KMS-11 (cell line): ENCODE measurements at regions not wholly inside any gene's neighbourhood (a gene's known extent, or its start where the extent isn't known, plus 50 kb on each side); places are given as distances from the start of the nearest gene placed in this dataset.

Experiments
- H2AFZ ChIP-seq: fragments of 200-600 bp; sonication (generic); 2 replicates; pipeline ENCODE4 v1.6.1; 2016; ENCODE audit warnings: antibody characterized with exemption, mixed run types, low read depth
- H3K27ac ChIP-seq: fragments of 200-600 bp; sonication (generic); 2 replicates; pipeline ENCODE4 v1.6.1; 2016; ENCODE audit warnings: mild to moderate bottlenecking, mixed run types
- H3K27me3 ChIP-seq: fragments of 200-600 bp; sonication (generic); 2 replicates; pipeline ENCODE4 v1.6.1; 2017; ENCODE audit warnings: mild to moderate bottlenecking, low read depth, mixed run types, moderate library complexity; ENCODE audit not compliant: insufficient read depth
- H3K36me3 ChIP-seq: fragments of 200-600 bp; sonication (generic); 2 replicates; pipeline ENCODE4 v1.6.1; 2017; ENCODE audit warnings: mild to moderate bottlenecking, mixed run types; ENCODE audit not compliant: insufficient read depth
- H3K4me1 ChIP-seq: fragments of 200-600 bp; sonication (generic); 2 replicates; pipeline ENCODE4 v1.6.1; 2016; ENCODE audit warnings: mild to moderate bottlenecking, low read depth, mixed run types; ENCODE audit not compliant: poor library complexity, severe bottlenecking
- H3K4me2 ChIP-seq: fragments of 200-600 bp; sonication (generic); 2 replicates; pipeline ENCODE4 v1.7.0; 2016; ENCODE audit warnings: mild to moderate bottlenecking, mixed run types
- H3K4me3 ChIP-seq: fragments of 200-600 bp; sonication (generic); IDR thresholded peaks from 2 replicates; pipeline ENCODE4 v1.6.1; 2017; ENCODE audit warnings: low read depth, low read length, mixed read lengths; ENCODE audit not compliant: insufficient read depth
- H3K79me2 ChIP-seq: fragments of 200-600 bp; sonication (generic); 2 replicates; pipeline ENCODE4 v1.6.1; 2016; ENCODE audit warnings: low read depth, mixed run types; ENCODE audit not compliant: insufficient read depth
- H3K9ac ChIP-seq: fragments of 200-600 bp; sonication (generic); 2 replicates; pipeline ENCODE4 v1.6.1; 2016; ENCODE audit warnings: mild to moderate bottlenecking, mixed run types
- H4K20me1 ChIP-seq: fragments of 200-600 bp; sonication (generic); 2 replicates; pipeline ENCODE4 v1.6.1; 2016; ENCODE audit warnings: mild to moderate bottlenecking, mixed run types; ENCODE audit not compliant: insufficient read depth
- TF ChIP-seq, protein P1 (sequence below): fragments of 200-600 bp; sonication (generic); conservative IDR thresholded peaks from 2 replicates; pipeline ENCODE4 v1.6.1; 2017; ENCODE audit warnings: low read depth, mild to moderate bottlenecking, antibody characterized with exemption, low read length, moderate library complexity, mixed read lengths

DNA sequence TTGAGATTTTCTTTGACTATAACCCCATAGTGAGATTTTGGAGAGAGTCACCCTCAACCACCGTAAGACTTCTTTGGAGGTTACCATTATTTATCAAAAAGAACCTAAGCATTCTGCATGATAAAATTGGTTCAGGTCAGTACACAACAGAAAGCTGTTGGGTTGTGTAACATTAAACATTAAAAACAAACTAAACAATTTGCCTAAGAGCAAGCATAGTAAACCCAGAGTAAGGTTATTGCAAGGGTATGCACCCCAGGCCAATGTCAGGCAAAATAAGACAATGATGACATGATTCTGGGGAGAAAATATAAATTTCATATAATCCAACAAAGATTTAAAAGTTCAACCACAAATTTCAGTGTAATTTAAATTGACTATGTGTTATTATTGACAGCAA is 472.4 kb downstream of the SH2D1A start:
- Histone ChIP-seq H3K4me3 (no peak overlapping the region), H3K4me1 (no peaks in the 10 kb centered on the region), H3K27me3 (no peaks in the 10 kb centered on the region), H3K9ac (no peak overlapping the region), H4K20me1 (no peaks in the 10 kb centered on the region), H3K27ac (no peak overlapping the region), H3K4me2 (no peak overlapping the region), H3K36me3 (no peaks in the 10 kb centered on the region), H2AFZ (no peak overlapping the region), H3K79me2 (no peaks in the 10 kb centered on the region)
- TF ChIP-seq, protein P1, sequence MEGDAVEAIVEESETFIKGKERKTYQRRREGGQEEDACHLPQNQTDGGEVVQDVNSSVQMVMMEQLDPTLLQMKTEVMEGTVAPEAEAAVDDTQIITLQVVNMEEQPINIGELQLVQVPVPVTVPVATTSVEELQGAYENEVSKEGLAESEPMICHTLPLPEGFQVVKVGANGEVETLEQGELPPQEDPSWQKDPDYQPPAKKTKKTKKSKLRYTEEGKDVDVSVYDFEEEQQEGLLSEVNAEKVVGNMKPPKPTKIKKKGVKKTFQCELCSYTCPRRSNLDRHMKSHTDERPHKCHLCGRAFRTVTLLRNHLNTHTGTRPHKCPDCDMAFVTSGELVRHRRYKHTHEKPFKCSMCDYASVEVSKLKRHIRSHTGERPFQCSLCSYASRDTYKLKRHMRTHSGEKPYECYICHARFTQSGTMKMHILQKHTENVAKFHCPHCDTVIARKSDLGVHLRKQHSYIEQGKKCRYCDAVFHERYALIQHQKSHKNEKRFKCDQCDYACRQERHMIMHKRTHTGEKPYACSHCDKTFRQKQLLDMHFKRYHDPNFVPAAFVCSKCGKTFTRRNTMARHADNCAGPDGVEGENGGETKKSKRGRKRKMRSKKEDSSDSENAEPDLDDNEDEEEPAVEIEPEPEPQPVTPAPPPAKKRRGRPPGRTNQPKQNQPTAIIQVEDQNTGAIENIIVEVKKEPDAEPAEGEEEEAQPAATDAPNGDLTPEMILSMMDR = no peak

DNA sequence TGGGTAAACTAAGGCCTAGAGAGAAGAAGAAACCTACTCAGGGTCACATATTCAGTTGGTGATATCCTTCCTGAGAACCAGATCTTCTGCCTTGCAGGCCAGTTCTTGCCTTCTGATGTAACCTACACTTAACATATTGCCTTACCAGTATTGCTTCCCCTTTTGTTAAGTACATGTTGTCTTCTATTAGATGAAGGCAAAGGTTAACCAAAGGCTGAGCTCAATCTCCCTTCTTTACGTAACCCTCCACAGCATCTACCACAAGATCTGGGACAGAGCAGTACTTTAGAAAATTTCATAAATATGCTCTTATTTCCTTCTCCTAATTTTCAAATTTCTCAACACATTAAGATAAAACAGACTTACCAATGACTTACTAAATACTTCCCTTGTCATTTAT is 474.4 kb downstream of the SH2D1A start:
- Histone ChIP-seq H3K9ac (no peak overlapping the region), H3K27me3 (no peaks in the 10 kb centered on the region), H3K4me2 (no peak overlapping the region), H3K27ac (no peak overlapping the region), H3K36me3 (no peaks in the 10 kb centered on the region), H3K4me1 (no peaks in the 10 kb centered on the region), H3K79me2 (no peaks in the 10 kb centered on the region), H2AFZ (no peak overlapping the region), H4K20me1 (no peaks in the 10 kb centered on the region), H3K4me3 (no peak overlapping the region)
- TF ChIP-seq, protein P1 = no peak

DNA sequence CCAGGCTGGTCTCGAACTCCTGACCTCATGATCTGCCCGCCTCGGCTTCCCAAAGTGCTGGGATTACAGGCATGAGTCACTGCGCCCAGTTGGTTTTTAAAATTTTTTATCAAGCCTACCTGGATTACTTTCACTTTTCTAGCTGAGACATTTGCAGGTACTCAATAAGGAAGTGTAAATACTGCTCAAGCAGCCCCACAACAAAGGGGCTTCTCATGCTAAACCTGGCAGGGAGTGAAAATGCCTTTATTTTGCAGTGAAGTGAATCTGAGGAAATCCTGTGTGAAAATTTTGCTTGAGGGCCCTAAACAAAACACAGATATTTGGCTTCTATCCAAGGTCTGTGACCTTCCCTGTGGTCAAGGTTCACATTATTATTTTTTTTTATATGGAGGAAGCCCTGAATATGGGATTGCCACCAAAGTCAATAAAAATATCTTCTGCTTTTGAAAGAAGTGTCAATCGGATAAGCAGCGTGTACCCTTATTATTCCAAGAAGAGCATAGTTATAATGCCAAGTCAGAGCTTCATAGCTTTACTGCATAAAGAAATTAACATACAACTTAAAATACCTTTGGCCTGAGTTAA is 481.0 kb downstream of the SH2D1A start:
- TF ChIP-seq, protein P1 = no peak

DNA sequence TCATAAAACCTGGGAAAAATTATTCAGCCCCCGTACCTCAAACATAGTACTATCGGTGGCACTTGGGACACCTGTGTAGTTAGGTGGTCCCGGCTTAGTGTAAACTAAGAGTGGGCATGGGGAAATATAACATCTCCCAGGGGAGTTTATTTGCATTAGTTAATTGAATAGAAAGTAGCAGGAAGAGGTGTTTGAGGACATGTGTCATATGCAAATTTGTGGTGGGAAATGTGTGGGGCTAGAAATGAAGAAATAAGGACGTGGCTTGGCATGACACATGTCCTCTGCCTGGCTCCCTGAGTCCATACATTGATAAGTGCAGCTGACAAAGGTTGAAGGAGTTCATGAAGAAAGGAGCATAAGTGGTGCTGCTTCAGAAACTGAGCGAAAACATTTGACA is 483.6 kb downstream of the SH2D1A start:
- no peaks in the 10 kb centered on the region for H3K4me1 ChIP-seq
- no peaks in the 10 kb centered on the region for H3K27me3 ChIP-seq
- H2AFZ ChIP-seq = no peak overlapping the region
- no peak overlapping the region for H3K27ac ChIP-seq
- H3K4me3 ChIP-seq = no peak overlapping the region
- H3K36me3 ChIP-seq = no peaks in the 10 kb centered on the region
- TF ChIP-seq, protein P1 = no peak
- no peak overlapping the region for H3K9ac ChIP-seq
- no peak overlapping the region for H3K4me2 ChIP-seq
- no peaks in the 10 kb centered on the region for H3K79me2 ChIP-seq
- H4K20me1 ChIP-seq = no peaks in the 10 kb centered on the region

More for the DNA sequence above, 481.0 kb downstream of the SH2D1A start:
- Histone ChIP-seq H3K9ac (no peak overlapping the region), H3K4me1 (no peaks in the 10 kb centered on the region), H3K36me3 (no peaks in the 10 kb centered on the region), H3K79me2 (no peaks in the 10 kb centered on the region), H3K27me3 (no peaks in the 10 kb centered on the region), H3K4me2 (no peak overlapping the region), H4K20me1 (no peaks in the 10 kb centered on the region), H2AFZ (no peak overlapping the region), H3K4me3 (no peak overlapping the region), H3K27ac (no peak overlapping the region)
